ENCODE measurements at regions not wholly inside any gene's neighbourhood (a gene's known extent, or its start where the extent isn't known, plus 50 kb on each side); places are given as distances from the start of the nearest gene placed in this dataset.

DNA sequence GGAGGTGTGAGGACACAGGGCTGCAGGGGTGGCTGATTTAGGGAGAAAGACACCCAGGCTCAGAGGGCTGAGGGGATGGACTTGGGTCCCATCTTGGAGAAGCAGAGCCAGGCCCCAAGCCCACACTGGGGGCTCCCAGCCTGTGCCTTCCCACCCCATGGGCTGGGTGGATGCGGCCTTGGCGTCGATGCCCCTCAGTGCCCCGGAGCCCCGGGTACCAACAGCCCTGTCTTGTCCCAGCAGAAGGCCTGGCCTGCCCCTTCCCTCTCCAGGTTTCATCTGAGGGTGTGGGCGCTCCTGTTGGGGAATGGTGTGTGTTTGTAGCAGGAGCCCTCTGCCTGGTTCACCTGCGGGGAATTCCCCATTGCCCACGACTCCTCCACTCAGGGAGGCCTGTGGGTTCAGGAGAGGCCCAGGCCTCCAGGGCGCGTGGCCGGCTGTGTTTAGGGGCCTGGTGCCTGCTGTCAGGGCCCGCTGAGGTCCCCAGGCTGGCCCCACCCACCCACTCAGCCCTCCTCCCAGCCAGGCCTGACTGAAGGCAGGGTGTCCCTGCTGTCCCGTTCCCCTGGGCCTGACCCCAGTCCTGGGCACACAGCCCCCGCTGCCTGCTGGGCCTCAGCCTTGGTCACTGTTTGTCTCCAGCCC is 51.1 kb upstream of the BEGAIN start:
- DNase-seq: no peak

- DNase-seq: no peak
Measured at GRCh38 chr14:100639280-100639679, 52.1 kb upstream of the BEGAIN start.

- peak; percentile 10 for DNase-seq
Measured at GRCh38 chr14:100640471-100641273, 53.5 kb upstream of the BEGAIN start.

DNA sequence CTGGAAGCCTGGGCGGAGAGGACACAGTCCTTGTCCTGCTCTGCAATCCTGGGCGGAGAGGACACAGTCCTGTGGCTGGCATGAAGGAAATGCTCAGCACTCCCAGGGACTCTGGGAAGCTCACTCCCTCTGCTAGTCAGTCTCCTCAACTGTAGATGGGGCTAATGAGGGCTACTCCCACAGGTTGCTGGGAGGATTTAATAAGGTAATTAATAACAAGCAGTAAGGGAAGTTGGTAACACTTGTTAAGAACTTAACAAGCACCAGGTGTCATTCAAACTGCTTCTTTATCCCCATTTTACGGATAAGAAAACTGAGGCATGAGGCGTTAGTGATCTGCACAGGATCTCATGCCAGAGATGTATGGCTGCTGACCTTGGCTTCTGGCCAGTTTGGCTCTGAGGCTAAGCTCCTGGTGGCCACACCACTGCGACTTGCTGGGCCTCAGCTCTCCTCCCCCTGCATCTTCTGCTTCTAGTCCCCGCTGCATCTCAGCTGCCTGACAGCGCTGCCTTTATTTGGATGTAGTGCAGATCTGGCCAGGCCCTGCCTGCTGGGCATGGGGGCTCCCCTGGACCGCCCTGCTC is 54.1 kb upstream of the BEGAIN start:
- DNase-seq: no peak

- no peak for DNase-seq
Measured at GRCh38 chr14:100643426-100643825, 56.2 kb upstream of the BEGAIN start.

- no peak for DNase-seq
Measured at GRCh38 chr14:100644383-100644782, 57.2 kb upstream of the BEGAIN start.

- no peak for DNase-seq
Measured at GRCh38 chr14:100644784-100645183, 57.6 kb upstream of the BEGAIN start.

- peak; percentile 78 for DNase-seq
Measured at GRCh38 chr14:100645196-100645981, 58.2 kb upstream of the BEGAIN start.

GRCh38 chr14:100645982-100646314 is 58.7 kb upstream of the BEGAIN start:
- no peak for DNase-seq

DNA sequence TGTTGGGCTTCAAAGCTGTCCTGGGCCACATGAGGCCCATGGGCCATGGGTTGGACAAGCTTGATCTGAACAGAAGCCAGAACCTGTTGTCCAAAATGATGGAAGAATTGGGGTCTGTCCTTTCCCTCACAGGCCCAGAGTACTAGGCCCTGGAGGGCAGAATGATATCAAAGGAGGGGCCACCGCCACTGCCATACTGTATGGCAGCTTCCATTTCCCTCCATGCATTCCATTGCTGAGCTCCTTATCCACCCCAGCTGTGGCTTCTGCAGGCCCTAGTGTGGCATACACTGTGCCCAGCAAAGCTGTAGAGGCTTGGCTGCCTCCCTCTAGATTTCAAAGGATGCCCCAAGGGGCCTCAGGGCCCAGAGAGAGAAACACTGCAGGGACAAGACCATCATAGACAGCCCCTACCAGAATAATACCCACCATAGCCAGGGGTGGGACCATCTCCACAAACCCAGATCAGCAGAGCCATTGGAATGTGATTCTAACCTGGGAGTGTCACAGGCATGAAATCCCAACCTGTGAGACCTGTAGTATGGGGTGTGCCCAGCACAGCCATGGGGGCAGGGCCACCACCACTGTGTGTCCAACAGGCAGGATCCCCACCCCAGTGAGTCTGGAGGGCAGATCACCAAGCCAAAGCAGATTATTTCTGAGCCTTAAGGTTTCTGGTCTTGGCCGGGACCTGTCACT is 61.4 kb upstream of the BEGAIN start:
- no peak for DNase-seq

- no peak for DNase-seq
Measured at GRCh38 chr14:100649173-100649519, 61.9 kb upstream of the BEGAIN start.

GRCh38 chr14:100651999-100652508 is 64.8 kb upstream of the BEGAIN start:
- no peak for DNase-seq

DNA sequence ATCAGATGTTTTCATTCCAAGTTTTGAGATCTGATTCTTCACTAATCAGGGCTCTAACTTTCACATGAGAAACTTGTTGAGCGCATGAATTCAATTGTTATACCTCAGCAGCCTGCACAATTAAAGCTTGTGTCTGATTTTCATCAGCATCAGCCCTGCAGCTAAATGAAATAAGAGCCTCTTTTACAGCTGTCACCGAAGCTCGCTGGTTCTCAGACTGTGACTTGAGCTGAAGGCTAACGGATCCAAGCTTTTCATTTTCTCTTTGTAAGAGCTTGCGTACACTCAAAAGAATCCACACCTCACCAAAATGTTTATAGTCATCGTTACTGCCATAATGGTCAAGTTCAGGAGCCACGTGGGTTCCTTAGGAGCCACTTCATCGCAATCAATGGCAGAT is 65.5 kb upstream of the BEGAIN start:
- DNase-seq: no peak

GRCh38 chr14:100653409-100653808 is 66.2 kb upstream of the BEGAIN start:
- DNase-seq: no peak

DNA sequence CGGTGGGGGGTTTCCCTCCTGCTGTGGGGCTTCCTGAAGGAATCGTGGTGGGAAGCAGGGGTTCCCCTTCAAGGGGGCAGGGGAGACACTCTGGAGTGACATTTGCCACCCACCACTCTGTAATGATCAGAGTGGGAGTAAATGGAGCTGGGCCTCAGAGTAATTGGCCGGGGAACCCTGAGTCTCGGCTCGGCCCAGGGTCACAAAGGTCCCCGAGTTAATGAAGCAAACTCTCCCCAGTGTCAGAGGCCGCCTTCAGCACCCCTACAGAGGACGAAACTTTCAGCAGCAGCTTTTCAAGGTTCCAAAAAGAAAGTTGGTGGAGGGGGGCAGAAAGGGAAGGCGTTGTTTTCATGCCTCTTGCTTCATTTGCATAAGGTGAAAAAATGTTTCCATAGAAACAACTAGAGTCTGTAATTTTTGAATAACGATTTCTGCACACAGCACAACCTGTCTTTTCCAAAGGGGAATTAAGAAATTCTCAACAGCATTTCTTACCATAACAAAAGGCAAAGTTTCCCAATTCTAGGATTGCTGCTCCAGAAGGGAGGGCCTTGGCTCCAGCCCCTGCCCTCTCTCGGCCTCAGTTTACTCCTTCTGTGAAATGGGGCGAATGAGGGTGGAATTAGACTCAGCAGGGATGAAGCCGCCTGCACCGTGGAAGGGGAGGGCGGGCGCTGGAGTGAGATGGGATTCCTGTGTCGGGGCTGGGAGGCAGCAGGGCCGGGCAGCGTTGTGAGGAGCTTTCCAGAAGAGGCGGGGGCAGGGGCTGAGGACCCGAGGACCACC is 67.0 kb upstream of the BEGAIN start:
- DNase-seq: no peak

DNA sequence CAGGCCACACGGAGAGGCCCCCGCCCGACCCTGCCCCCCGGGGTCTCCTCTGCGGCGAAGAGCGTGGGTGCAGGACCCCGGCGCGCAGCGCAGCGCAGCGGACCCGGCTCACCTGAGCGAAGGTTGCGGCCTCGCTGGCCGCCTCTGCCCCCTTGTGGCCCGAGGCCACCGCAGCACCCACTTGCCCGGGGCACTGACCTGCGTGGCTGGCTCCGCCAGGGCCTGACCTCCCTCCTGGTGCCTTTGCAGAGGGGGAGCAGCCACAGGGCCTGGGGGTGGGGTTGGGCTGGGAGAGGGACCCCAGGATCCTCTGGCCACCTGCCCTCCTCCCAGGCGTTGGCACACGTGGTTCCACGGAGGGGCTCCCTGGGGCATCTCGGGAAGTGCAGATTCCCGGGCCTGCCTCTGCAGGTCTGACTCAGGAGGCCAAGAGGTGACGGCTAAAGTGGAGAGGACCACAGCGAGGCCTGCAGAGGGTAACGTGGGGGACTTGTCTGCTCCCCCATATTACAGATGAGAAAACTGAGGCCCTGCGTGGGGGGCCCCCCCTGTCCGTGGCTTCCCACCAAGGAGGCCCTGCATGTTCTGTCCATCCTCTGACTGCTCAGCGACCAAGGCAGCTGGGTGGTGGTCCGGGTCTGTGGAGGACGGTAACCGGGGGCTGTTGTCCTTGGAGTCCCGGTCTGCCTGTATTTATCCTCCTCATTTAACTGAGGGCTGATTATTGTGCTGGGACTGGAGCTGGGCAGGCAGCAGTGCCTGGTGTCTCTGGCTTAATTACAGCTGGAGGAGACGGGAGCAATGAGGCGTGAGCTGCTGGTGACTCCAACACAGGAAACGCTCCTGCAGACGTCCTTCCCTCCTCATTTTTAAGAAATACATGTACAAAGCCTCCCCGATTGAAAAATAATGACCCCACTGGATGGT is 67.9 kb upstream of the BEGAIN start:
- peak; percentile 15 for DNase-seq

- no peak for DNase-seq
Measured at GRCh38 chr14:100655741-100656085, 68.5 kb upstream of the BEGAIN start.

DNA sequence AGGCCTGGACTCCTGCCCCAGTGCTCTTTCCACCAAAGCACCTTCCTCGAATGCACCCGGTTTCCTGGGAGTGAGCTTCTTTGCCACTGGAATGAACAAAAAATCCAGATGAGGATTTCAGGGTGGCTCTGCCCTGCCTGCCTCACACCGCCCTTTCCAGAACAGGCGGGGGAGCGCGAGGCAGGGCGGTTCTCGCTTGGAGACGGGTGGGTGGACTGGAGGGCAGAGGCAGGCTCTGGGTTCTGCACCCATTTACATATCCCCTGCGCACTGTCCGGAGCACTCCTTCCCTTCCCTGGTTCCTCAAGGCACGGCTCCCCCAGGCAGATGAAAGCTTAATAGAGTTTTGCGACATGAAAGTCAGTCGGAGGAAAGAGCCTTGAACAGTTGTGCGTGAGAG is 69.7 kb upstream of the DLK1 start:
- DNase-seq: no peak

DNA sequence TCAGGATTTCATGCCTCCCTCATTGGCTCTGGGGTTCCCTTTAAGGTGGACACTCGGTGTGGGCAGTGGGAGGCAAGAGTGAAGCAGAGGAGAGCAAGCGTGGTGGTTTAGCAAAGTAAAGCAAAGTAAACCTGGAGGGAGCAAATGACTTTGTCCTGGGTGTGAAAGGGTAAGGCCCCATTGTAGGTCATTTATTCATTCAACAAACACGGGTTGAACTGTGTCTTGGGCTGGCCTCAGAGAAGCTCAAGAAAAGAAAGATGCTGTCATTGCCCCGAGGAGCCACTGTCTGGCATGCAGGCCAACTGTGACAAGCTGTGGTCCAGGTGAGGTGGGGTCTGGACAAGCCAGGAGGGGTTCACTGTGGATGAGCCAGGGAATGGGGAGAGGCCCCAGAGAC is 68.9 kb upstream of the DLK1 start:
- no peak for DNase-seq

GRCh38 chr14:100658181-100658886 is 68.4 kb upstream of the DLK1 start:
- DNase-seq: no peak

Data from effector CD8-positive, alpha-beta T cell (primary cell).